HFFc6 (cell line): ENCODE measurements at regions not wholly inside any gene's neighbourhood (a gene's known extent, or its start where the extent isn't known, plus 50 kb on each side); places are given as distances from the start of the nearest gene placed in this dataset.

Experiments used
- DNase-seq: peaks from one replicate; pipeline ENCODE4 v3.0.0-alpha.2; 2018
- H3K27ac Mint-ChIP-seq: 2 replicates; pipeline ENCODE4 v1.8.0; 2020; ENCODE audit warnings: mild to moderate bottlenecking, mixed read lengths
- H3K27me3 Mint-ChIP-seq: 2 replicates; pipeline ENCODE4 v1.8.0; 2021; ENCODE audit warnings: mild to moderate bottlenecking, moderate library complexity, mixed read lengths; ENCODE audit not compliant: insufficient read depth
- H3K36me3 Mint-ChIP-seq: 2 replicates; pipeline ENCODE4 v1.8.0; 2021; ENCODE audit warnings: low read depth, mixed read lengths
- H3K4me1 Mint-ChIP-seq: 2 replicates; pipeline ENCODE4 v1.8.0; 2020; ENCODE audit warnings: low read depth, mixed read lengths
- H3K4me3 Mint-ChIP-seq: 2 replicates; pipeline ENCODE4 v1.8.0; 2020; ENCODE audit warnings: mild to moderate bottlenecking, moderate library complexity, mixed read lengths
- H3K9me3 Mint-ChIP-seq: 2 replicates; pipeline ENCODE4 v1.8.0; 2020; ENCODE audit warnings: mild to moderate bottlenecking, mixed read lengths
- TF ChIP-seq, protein P1 (sequence below): fragments of 200-600 bp; sonication (generic); IDR thresholded peaks from 2 replicates; pipeline ENCODE4 v1.5.0; 2021; ENCODE audit warnings: antibody characterized with exemption, mild to moderate bottlenecking

DNA sequence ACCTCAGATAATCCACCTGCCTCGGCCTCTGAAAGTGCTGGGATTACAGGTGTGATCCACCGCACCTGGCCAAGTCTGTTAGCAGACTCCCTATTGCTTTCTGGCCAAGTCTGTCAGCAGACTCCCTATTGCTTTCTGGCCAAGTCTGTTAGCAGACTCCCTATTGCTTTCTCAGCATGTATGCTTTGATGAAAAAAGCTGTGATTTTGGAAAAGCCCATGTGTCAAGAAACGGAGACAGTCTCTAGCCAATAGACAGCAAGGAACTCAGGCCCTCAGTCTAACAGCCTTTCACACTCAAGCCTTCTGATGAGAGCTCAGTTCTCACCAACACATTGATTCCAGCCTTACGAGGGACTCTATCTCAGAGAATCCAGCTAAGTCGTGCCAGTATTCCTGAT, 158.8 kb upstream of the KRR1 start:
- H3K27me3 Mint-ChIP-seq: no peaks in the 10 kb centered on the region
- no peak overlapping the region for H3K27ac Mint-ChIP-seq
- no peaks in the 10 kb centered on the region for H3K9me3 Mint-ChIP-seq
- H3K4me1 Mint-ChIP-seq: peaks cover 34% of the 10 kb centered on the region
- H3K4me3 Mint-ChIP-seq: no peak overlapping the region
- TF ChIP-seq, protein P1, sequence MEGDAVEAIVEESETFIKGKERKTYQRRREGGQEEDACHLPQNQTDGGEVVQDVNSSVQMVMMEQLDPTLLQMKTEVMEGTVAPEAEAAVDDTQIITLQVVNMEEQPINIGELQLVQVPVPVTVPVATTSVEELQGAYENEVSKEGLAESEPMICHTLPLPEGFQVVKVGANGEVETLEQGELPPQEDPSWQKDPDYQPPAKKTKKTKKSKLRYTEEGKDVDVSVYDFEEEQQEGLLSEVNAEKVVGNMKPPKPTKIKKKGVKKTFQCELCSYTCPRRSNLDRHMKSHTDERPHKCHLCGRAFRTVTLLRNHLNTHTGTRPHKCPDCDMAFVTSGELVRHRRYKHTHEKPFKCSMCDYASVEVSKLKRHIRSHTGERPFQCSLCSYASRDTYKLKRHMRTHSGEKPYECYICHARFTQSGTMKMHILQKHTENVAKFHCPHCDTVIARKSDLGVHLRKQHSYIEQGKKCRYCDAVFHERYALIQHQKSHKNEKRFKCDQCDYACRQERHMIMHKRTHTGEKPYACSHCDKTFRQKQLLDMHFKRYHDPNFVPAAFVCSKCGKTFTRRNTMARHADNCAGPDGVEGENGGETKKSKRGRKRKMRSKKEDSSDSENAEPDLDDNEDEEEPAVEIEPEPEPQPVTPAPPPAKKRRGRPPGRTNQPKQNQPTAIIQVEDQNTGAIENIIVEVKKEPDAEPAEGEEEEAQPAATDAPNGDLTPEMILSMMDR: no peak
- DNase-seq: no peak
- H3K36me3 Mint-ChIP-seq: no peaks in the 10 kb centered on the region

DNA sequence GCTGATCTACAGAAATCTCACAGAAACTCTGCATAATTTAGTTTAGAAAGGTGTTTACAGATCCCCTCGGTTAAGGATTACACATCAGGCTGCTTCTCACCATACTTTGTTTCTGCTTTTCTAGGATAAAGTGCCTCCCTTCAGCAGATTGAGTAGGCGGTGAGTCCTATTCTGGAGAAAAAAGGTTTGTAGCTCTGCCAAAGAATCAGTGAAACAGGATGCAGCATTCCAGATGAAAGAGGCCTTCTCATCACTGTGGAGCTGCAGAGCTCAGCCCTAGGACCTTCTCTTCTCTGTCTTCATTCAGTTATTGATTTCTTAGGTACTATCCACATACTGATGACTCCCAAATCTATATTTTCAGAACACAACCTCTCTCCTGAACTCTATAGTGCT, 155.5 kb upstream of the KRR1 start:
- Mint-ChIP-seq H3K9me3 (no peaks in the 10 kb centered on the region), H3K4me3 (peak overlapping the region; percentile 58; the same call in 1 of the 2 replicates), H3K27me3 (no peaks in the 10 kb centered on the region), H3K4me1 (peaks cover 44% of the 10 kb centered on the region), H3K27ac (peak overlapping the region; percentile 80), H3K36me3 (no peaks in the 10 kb centered on the region)
- DNase-seq: peak; percentile 64
- TF ChIP-seq, protein P1: no peak

DNA sequence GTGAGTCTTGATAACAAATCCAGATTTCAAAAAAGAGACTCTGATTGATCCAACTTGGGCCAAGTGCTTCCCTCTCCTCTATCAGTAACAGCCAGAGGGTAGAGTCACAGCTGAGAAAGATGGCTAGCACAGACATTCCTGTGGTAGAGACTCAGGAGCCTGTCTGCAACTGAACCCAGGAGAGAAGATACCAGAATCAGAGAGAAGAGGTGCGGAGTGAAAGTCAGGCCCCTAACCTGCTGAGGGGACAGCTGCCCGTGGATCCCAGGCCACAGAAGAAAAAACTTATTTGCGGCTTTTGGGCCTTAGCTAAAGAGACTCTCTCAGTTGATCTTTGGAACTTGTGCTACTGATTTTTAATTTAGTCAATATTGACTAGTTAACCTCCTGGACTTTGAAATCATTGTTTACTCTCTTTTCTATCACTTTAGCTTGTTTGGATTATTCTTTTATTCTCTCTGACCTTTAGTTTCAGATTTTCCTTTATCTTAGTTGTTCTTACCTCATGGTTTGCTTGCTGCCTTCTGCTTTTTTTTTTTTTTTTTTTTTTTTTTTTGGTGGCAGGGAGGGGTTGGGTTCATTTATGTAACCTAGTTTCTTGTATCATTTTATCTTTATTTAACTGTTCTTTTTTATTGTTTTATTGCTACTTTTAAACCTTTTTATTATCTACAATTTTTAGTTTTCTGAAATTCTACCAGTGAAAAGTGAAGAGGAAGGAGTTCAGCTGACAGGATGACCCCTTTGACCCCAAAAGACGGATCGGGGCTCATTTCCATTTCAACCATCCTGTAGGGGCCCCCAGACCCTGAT, 154.9 kb upstream of the KRR1 start:
- peak overlapping the region; percentile 58 for H3K4me3 Mint-ChIP-seq
- H3K36me3 Mint-ChIP-seq: no peaks in the 10 kb centered on the region
- H3K4me1 Mint-ChIP-seq: peaks cover 41% of the 10 kb centered on the region
- H3K9me3 Mint-ChIP-seq: no peaks in the 10 kb centered on the region
- peak; percentile 47 for DNase-seq
- H3K27ac Mint-ChIP-seq: peak overlapping the region; percentile 80
- TF ChIP-seq, protein P1: no peak
- no peaks in the 10 kb centered on the region for H3K27me3 Mint-ChIP-seq

DNA sequence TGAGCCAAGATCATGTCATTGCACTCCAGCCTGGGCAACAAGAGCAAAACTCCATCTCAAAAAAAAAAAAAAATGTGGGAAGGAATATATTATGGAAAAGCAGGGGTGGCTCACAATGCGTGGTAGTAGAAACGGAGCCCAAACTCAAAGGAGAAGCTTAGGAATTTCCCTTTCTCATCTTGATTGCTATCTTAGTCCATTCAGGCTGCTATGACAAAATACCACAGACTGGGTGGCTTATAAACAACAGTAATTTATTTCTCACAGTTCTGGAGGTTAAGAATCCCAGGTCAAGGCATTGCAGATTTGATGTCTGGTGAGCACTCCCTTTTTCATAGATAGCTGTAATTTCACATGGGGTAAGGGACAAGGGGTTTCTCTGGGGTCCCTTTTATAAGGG, 153.8 kb upstream of the KRR1 start:
- peaks cover 41% of the 10 kb centered on the region for H3K4me1 Mint-ChIP-seq
- H3K27me3 Mint-ChIP-seq: no peaks in the 10 kb centered on the region
- H3K9me3 Mint-ChIP-seq: no peaks in the 10 kb centered on the region
- peak overlapping the region; percentile 29; the same call in 1 of the 2 replicates for H3K4me3 Mint-ChIP-seq
- DNase-seq: peak; percentile 73
- TF ChIP-seq, protein P1: no peak
- no peaks in the 10 kb centered on the region for H3K36me3 Mint-ChIP-seq
- H3K27ac Mint-ChIP-seq: peak overlapping the region; percentile 80

DNA sequence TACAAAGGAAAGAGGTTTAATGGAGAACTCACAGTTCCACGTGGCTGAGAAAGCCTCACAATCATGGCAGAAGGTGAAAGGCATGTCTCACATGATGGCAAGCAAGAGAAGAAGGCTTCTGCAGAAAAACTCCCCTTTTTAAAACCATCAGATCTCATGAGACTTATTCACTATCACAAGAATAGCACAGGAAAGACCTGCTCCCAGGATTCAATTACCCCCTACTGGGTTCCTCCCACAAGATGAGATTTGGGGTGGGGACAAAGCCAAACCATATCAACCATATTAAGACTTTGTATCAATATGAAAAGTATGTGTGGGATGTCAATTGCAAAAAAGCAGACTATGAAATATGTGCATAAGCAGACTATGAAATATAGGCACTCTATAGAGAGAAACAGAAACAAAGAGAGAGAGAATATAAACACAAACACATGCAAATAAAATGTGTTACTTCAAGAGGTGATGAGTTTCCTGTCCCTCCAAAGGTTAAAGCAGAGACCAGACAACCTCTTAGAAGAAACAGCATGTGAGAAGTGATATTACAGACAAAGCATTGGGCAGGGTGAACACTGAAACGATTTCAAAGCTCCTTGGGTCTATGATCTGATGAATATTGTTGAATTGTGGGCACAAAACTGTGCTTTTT, 151.2 kb upstream of the KRR1 start:
- Mint-ChIP-seq H3K27ac (no peak overlapping the region), H3K4me1 (peaks cover 38% of the 10 kb centered on the region), H3K36me3 (no peaks in the 10 kb centered on the region), H3K9me3 (no peaks in the 10 kb centered on the region), H3K27me3 (no peaks in the 10 kb centered on the region), H3K4me3 (no peak overlapping the region)
- TF ChIP-seq, protein P1: no peak
- DNase-seq: no peak
